ENCODE measurements at regions not wholly inside any gene's neighbourhood (a gene's known extent, or its start where the extent isn't known, plus 50 kb on each side); places are given as distances from the start of the nearest gene placed in this dataset.

DNA sequence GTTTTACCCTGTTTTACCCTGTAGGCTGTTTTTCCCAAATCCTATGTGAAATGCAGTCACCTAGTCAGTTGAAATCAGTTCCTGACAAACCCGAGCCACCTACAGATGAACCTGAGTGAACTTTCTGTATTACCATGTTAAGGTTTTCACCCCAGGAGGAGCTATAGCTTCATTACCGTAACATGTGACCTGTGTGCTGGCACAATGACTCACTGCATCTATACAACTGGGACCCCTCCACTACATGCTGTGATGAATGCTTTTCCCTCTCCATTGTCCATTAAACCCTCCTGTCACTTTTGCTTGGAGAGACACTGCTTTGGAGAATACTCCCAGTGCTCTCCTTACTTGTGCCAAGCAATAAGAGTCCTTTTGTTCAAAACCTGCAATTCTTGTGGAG lies 1974.8 kb downstream of the EFNA5 start:
- TF ChIP-seq CTCF (IDR thresholded peaks at IDR 0.05; ENCODE audit: borderline replicate concordance) = no peak

GRCh38 chr5:105689596-105689995 lies 1981.1 kb downstream of the EFNA5 start:
- Histone ChIP-seq H3K4me3 (no peak overlapping the region), H3K9me3 (replicated peaks) (no peaks in the 10 kb centered on the region), H3K36me3 (no peaks in the 10 kb centered on the region), H3K27me3 (ENCODE audit: low read depth) (no peaks in the 10 kb centered on the region), H3K27ac (replicated peaks) (no peak overlapping the region), H3K4me1 (no peaks in the 10 kb centered on the region)
- TF ChIP-seq CTCF (IDR thresholded peaks at IDR 0.05; ENCODE audit: borderline replicate concordance) = no peak
- intact Hi-C loops (cut with micrococcal nuclease) = no loop called here
- no peak for DNase-seq

More for the DNA sequence above, 1974.8 kb downstream of the EFNA5 start:
- H3K4me3 ChIP-seq = no peak overlapping the region
- no peak overlapping the region for H3K27ac ChIP-seq (replicated peaks)
- peaks cover 17% of the 10 kb centered on the region for H3K9me3 ChIP-seq (replicated peaks)
- DNase-seq = no peak
- intact Hi-C loops (cut with micrococcal nuclease) = no loop called here
- H3K4me1 ChIP-seq = no peaks in the 10 kb centered on the region
- no peaks in the 10 kb centered on the region for H3K36me3 ChIP-seq
- no peaks in the 10 kb centered on the region for H3K27me3 ChIP-seq (ENCODE audit: low read depth)

GRCh38 chr5:105688227-105688792 lies 1982.4 kb downstream of the EFNA5 start:
- DNase-seq = no peak
- Histone ChIP-seq H3K9me3 (replicated peaks) (no peaks in the 10 kb centered on the region), H3K27ac (replicated peaks) (no peak overlapping the region), H3K4me1 (no peaks in the 10 kb centered on the region), H3K36me3 (no peaks in the 10 kb centered on the region), H3K4me3 (no peak overlapping the region), H3K27me3 (ENCODE audit: low read depth) (no peaks in the 10 kb centered on the region)
- no peak for TF ChIP-seq CTCF (IDR thresholded peaks at IDR 0.05; ENCODE audit: borderline replicate concordance)
- intact Hi-C loops (cut with micrococcal nuclease) = no loop called here

DNA sequence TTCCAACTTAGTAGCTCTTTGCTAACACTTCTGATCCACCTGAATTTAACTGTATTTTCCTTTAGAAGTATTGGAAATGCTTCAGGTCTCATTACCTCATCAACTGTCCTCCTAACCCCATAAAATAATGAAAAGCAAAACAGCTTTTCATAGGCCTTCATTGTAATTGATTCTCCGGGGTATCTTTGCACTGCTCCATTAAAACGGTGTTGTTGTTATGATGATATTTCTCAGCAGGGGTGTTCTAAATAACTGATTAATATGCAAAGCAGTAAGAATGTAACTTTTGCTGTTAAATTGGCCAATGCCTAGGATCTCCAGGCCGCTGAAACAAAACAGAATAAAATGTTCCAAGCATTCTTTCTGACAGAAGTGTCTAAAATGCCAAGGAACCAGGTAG lies 1983.2 kb downstream of the EFNA5 start:
- TF ChIP-seq CTCF (IDR thresholded peaks at IDR 0.05; ENCODE audit: borderline replicate concordance) = no peak
- intact Hi-C loops (cut with micrococcal nuclease) = no loop called here
- DNase-seq = no peak
- Histone ChIP-seq H3K27me3 (ENCODE audit: low read depth) (no peaks in the 10 kb centered on the region), H3K4me1 (no peaks in the 10 kb centered on the region), H3K36me3 (no peaks in the 10 kb centered on the region), H3K27ac (replicated peaks) (no peak overlapping the region), H3K9me3 (replicated peaks) (no peaks in the 10 kb centered on the region), H3K4me3 (no peak overlapping the region)

DNA sequence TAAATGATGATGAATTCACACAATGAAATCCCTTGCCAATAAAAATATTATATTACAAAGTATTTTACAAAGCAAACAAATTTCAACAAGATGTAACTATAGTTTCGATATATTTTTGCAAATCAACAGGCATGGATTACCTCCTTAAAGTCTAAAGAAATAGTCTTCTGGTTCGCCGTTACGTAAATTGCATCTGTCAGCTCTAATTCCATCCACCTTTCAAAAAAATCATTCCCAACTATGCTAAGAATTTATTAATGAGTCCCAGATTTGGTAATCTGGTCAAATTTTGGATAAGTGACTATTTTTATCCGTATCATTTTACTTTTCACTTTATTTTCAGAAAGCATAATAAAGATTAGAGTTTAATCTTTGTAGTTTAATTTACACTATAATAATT lies 1984.9 kb downstream of the EFNA5 start:
- Histone ChIP-seq H3K36me3 (no peaks in the 10 kb centered on the region), H3K27ac (replicated peaks) (no peak overlapping the region), H3K4me1 (no peaks in the 10 kb centered on the region), H3K9me3 (replicated peaks) (no peaks in the 10 kb centered on the region), H3K27me3 (ENCODE audit: low read depth) (no peaks in the 10 kb centered on the region), H3K4me3 (no peak overlapping the region)
- no peak for TF ChIP-seq CTCF (IDR thresholded peaks at IDR 0.05; ENCODE audit: borderline replicate concordance)
- no peak for DNase-seq
- intact Hi-C loops (cut with micrococcal nuclease) = no loop called here

All from left ventricle myocardium inferior (tissue), 1 donor.